HG02678 (cell line): ENCODE measurements at regions not wholly inside any gene's neighbourhood (a gene's known extent, or its start where the extent isn't known, plus 50 kb on each side); places are given as distances from the start of the nearest gene placed in this dataset.
"Not testable (repeated sequence)": the region's sequence is repeated elsewhere in the genome, so short reads cannot be mapped to it uniquely, and the experiment has no call there.

Experiments used
- ATAC-seq: cut with Tn5 transposase; IDR thresholded peaks from one replicate; pipeline ENCODE4 v1.9.1; 2021; ENCODE audit warnings: mild to moderate bottlenecking, moderate library complexity; ENCODE audit not compliant: unreplicated experiment

DNA sequence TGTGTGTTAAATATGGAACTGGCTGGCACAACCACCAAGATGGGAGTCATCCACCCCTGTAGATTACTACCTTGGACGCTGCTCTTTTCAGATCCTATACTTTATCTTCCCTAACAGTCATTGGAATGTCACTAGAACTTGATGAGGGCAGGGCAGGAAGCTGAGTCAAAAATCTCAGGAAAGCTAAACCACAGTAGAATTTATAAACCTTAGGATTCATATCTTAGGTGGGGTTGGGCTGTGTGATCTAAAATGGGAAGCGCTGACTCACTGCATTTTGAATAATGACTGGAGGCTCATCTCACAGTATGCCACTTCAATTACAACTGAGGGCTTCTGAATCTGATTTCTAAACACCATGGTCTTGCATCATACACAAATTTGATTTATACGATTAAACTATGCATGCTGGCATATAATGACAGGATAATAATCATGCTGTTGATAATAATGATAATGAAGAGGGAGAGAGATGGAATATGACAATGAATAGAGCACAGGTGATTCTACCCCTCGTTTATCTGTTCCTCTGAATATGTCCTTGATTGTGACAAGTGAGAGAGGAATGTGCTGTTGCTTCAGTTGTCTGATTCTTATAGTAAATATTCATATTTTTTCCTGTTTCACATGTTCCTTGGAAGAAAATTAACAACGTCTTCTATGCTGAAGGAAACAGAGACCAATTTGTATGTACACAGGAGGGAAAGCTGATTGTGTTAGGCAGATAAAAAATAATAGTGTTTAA lies 270.3 kb upstream of the HS3ST1 start:
- no peak for ATAC-seq

DNA sequence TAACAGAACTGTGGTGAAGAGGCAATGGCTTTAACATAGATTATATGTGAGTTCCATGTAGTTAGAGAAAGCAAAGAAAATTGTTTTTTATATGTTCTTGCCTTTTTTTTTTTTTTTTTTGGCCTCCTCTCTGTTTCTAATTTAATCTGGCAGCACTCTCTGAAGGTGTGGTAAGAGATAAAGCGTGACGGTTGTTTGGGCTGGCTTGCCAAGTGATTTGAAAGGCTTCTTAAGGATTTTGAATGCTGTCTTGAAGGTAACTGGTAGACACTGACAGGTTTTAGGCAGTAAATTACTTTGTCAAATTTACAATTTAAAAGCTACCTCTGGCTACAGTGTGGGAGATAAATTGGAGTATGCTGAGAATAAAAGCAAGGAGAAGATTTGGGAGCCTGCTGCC lies 269.3 kb upstream of the HS3ST1 start:
- ATAC-seq, result no peak

DNA sequence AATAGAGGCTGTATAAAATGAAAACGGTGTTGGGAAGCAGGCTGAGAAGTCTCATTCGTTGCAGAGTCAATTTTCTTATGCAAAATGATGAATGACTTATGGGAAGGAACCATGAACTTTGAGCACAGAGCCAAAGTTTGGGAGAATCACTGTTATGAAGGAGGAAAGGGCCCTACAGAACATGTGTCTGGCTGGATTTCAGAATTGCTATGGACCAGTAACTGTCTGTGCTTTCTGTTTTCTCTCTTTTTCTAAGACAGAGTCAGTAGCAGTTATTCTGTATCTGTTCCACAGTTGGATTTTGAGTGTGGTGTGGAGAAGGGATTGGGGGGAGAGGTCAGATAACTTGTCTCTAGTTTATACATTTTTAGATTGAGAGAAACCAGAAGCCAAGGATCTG lies 265.0 kb upstream of the HS3ST1 start:
- no peak for ATAC-seq

DNA sequence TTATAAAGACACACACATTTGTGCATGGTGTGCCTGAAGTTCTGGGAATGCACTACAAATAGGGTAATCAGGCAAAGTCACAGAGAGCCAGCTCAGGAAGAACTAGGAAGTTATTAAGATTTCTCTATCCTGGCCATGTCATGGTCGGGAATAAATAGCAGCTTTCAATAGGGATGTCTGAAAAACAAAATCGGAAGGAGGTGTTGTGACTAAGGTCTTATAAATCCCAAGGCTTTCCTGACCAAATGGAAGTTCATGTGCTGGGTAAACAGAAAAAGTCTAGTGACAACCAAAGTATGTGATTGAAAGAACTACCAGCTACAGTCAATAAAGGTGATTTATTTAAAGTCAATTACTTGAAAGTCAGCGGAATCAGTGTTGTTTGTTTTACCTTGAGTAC lies 262.5 kb upstream of the HS3ST1 start:
- ATAC-seq, result no peak

- ATAC-seq, result no peak
Measured at GRCh38 chr4:11687727-11688126, 259.0 kb upstream of the HS3ST1 start.

- no peak for ATAC-seq
Measured at GRCh38 chr4:11685481-11685880, 256.8 kb upstream of the HS3ST1 start.

GRCh38 chr4:11675051-11675800 lies 246.5 kb upstream of the HS3ST1 start:
- no peak for ATAC-seq

- ATAC-seq, result no peak
Measured at GRCh38 chr4:11670304-11670703, 241.6 kb upstream of the HS3ST1 start.

- ATAC-seq, result no peak
Measured at GRCh38 chr4:11669156-11669555, 240.5 kb upstream of the HS3ST1 start.

- no peak for ATAC-seq
Measured at GRCh38 chr4:11663114-11663513, 234.4 kb upstream of the HS3ST1 start.

DNA sequence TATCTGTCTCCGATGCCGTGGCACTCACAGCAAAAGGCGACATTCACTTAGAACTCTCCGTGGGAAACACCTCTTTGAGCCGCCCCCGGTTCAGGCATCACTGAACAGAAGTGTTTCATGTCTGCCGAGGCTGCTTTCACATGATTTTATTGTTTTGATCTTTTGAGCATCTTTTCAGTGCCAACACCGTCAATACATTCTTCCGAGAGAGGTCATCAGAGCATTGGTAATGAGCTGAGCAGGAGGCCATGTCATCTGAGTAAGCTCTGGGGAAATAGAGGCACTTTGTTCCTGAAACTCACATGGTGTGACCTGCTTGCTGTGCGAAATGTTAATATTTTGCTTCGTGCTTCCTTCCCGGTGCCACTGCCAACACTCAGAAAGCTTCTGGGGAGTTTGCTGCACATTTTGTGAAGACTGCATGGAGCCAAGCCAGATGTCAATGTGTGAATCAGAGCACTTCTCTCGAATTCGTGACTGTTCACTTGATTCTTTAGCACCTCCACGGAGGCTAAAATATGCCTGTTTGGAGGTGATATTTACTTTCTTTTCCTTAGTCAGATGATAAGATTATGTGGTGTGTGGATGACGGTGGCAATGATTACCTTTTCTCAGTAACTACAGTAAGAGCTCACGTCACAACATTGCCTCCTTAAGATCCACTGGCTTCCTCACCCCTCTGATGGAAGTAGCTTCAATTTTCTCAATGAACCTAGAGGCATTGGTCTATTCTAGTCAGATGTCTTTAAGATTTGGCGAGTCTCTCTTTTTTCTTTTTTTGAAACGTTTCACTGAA lies 222.3 kb upstream of the HS3ST1 start:
- ATAC-seq, result no peak

DNA sequence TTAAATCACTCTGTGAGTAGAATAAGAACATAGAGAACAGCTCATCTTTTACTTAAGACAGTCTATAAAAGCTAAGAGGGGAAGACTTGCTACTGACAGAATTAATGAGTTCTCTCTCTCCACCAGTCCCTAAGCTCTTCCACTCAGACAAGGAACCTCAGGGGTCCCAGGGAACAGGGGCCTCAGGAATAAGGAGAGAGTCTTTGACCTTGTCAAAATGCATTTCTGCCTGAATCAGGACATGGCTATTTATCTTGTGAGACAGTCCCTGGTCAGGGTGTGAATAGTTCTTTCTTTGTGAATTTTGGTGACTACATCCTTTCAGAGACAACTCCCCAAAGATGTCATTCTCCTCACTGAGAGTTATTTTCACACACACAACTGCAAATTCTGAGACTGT lies 218.7 kb upstream of the HS3ST1 start:
- ATAC-seq, result no peak

- not testable (repeated sequence) for ATAC-seq
Measured at GRCh38 chr4:11643081-11643480, 214.4 kb upstream of the HS3ST1 start.

- ATAC-seq, result no peak
Measured at GRCh38 chr4:11640584-11640983, 211.9 kb upstream of the HS3ST1 start.

DNA sequence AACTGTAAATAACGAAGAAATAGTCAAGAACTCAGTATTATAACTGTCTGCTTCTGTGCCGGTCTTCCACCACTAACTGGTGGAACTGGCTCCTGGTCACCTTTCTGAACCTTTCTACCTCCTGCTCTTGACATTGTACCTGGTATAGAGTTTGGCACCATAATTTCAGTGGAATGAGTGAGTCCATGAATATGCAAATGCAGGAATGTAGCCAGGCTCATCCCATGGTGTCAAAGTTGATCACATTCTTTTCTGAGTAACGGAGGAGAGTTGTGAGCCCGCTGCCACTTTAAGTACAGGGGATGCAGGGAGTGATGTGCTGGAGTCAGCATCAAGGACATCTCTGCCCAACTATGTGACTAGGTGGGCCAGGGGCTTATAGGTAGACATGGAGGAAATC lies 207.9 kb upstream of the HS3ST1 start:
- ATAC-seq, result no peak

GRCh38 chr4:11636031-11636430 lies 207.3 kb upstream of the HS3ST1 start:
- no peak for ATAC-seq

GRCh38 chr4:11635342-11635741 lies 206.6 kb upstream of the HS3ST1 start:
- no peak for ATAC-seq

DNA sequence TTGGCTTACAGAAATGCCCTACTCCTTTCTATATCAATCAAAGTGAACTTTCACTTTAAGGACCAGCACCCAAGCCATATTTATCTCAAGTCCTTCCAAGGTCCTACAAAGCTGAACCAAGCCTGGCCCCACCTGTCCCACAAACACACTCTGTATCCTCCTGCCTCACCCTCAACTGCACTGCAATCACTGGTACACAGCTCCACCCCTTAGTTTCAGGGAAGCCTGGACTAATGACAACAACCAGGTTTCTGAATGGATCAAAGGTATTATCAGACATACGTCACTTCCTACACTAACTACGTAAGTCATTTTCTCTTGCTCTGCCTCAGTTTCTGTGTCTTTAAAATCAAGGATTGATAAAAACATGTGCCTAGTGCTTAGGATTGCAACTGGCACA lies 205.6 kb upstream of the HS3ST1 start:
- ATAC-seq, result no peak

GRCh38 chr4:11633430-11633829 lies 204.7 kb upstream of the HS3ST1 start:
- no peak for ATAC-seq

DNA sequence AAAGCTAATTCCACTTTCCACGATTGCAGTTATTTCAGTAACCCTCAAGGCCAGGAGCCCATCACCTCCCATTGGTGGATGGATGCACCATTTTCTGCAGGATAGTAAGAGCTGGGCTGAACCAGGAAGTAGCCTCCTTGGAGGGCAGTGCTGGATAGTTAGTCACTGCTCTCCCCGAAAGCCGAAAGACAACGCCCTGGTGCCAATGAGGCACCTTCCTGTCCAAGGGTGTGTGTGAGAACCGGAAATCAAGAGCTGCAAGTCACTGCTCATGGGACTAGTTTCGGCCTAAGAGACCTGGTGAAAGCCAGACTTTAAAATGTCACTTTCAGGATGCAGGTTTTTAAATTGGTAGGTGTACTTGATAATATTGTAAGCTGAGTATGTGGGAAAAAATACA lies 203.8 kb upstream of the HS3ST1 start:
- no peak for ATAC-seq

- no peak for ATAC-seq
Measured at GRCh38 chr4:11632025-11632424, 203.3 kb upstream of the HS3ST1 start.

GRCh38 chr4:11631416-11631815 lies 202.7 kb upstream of the HS3ST1 start:
- ATAC-seq, result no peak
